Fibroblast of lung (primary cell): ENCODE measurements at regions not wholly inside any gene's neighbourhood (a gene's known extent, or its start where the extent isn't known, plus 50 kb on each side); places are given as distances from the start of the nearest gene placed in this dataset.
"Not testable (repeated sequence)": the region's sequence is repeated elsewhere in the genome, so short reads cannot be mapped to it uniquely, and the experiment has no call there.

ENCODE experiments used
- CTCF ChIP-seq, 2 donors: IDR thresholded peaks in 1 of 2; conservative IDR thresholded peaks in 1 of 2; 1 replicate in 1 of 2; 2 replicates in 1 of 2; pipeline ENCODE4 v1.5.1; 2011 to 2012; ENCODE audit warnings: low read length in 2 of 2, control low read depth in 1 of 2, inconsistent platforms in 1 of 2, low read depth in 1 of 2, mild to moderate bottlenecking in 1 of 2
- EZH2 ChIP-seq: IDR thresholded peaks from 2 replicates; pipeline ENCODE4 v1.5.1; 2012; ENCODE audit warnings: low read length, control low read depth, mild to moderate bottlenecking; ENCODE audit errors: missing control alignments

- TF ChIP-seq CTCF (conservative IDR thresholded peaks at IDR 0.05 in 1 of 2, IDR thresholded peaks at IDR 0.05 in 1 of 2; ENCODE audit: low read depth in 1 of 2, low read length in 2 of 2); EZH2: not testable (repeated sequence)
Observed at GRCh38 chr10:2896334-2896733, 171.0 kb upstream of the PFKP start.
